RCC 7860 (cell line): ENCODE measurements at regions not wholly inside any gene's neighbourhood (a gene's known extent, or its start where the extent isn't known, plus 50 kb on each side); places are given as distances from the start of the nearest gene placed in this dataset.
A peak's percentile ranks its signal among the peaks of the same experiment; 100 is the strongest.
"Not testable (repeated sequence)": the region's sequence is repeated elsewhere in the genome, so short reads cannot be mapped to it uniquely, and the experiment has no call there.

Experiments
- DNase-seq: peaks from one replicate; pipeline ENCODE4 v3.0.0-alpha.2; 2015; ENCODE audit warnings: low spot score
- FAIRE-seq: peaks from 2 replicates; lab custom pipeline; 2012; peaks lifted over from hg19 to GRCh38; lab: Jason Lieb, UNC

DNA sequence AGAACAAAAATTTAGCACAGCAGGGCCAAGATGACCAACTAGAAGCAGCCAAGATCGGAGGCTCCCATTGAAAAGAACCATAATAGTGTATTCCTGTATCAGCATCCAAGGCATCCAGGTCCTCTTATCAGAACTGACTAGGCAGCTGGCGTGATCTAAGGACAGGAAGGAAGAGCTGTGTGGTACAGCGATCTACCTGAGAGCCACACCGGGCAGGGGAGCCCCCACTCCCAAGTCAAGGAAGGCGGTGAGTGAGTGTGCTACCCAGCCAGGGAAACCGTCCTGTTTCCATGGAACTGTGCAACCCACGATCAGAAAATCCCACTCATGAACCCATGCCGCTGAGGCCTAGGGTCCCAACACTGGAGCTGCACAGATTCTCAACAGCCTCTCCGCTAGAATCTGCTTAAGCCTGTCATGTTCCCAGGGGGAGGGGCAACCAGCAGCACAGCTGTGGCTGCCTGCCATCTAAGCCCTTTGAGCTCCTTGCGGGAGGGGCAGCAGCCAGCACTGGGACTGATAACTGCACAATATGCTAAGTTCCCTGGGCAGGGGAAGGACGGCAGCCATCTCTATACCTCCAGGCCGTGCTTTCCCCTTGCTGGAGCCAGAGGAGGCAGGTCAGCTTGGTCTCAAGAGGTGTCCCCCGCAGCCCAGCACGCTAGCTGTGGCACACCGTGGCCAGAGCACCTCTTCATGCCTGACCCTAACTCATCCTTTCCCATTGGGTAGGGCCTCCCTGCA, 213.0 kb upstream of the SMIM30 start:
- DNase-seq, result no peak
- FAIRE-seq, result no peak

DNA sequence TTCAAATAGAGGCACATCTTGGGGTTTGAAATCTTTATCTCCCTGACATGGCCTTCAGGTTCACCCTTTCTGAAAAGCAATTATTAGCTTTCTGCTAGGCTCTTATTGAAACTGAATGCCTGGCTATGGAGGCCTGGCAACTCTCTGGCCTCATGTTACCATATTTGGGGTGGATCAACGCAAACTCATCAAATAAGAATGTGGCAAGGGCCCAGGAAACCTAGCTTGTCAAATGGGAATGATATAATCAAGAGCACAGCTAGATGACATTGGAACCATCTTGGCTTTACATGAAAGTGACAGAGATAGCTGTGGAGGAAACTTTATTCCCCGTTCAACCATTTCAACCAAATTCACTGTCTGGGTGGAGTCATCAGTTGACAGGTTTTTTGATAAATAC, 202.8 kb upstream of the SMIM30 start:
- FAIRE-seq, result no peak
- DNase-seq, result no peak

DNA sequence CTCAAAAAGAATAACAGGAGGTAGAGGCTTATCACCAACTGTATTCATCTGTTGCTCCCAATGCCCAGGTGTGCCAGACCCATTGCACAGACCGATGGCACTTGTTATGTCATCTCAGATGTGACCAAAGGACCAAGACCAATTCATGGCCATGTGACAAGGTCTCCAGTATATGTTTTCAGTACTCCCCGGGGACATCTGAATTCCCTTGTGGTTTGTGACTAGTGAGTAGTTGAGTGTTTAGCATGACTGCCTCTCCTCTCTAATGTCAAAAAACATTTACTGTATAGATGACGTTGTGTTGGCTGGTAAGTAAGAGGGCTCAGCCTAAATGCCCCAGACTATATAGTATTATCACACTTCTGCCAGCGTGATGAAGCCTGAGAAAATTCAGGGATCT, 202.1 kb upstream of the SMIM30 start:
- FAIRE-seq (no peak), DNase-seq (no peak)

DNA sequence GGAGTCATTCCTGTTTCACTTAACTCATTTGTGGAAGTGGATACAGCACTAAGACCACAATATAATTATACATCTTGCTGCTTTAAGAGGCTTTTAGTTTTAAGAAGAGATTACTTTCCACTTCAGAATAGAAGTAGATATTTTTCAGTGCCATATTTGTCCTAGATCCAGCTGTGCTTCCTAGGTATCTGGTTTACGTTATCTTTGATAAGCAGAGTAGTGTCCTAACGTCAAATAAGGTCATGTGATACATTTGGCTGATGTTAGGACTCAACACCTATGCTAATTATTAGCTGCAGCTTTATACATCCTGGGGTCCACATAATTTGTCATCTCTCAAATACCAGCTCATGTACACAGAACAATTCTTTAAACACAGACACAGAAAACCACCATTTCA, 196.2 kb upstream of the SMIM30 start:
- DNase-seq (no peak), FAIRE-seq (no peak)

DNA sequence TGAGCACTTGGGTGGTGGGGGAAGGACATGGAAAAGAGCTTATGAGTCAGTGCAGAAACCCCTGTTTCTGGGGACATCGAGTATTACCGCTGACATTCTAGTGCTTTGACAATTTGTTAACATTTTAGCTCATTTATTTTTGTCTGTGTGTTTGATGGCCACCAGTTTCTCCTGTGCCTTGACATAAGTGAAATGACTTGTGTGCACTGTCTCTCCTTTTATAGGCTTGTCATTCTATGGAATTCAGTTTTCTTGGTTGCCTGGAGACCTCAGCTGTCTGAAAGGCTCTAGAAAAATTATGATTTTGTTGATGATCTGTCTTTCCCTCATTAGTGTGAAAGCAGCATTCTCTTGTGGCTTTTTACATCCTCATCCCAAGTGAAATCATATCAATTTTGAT, 190.0 kb upstream of the SMIM30 start:
- DNase-seq (no peak), FAIRE-seq (no peak)

DNA sequence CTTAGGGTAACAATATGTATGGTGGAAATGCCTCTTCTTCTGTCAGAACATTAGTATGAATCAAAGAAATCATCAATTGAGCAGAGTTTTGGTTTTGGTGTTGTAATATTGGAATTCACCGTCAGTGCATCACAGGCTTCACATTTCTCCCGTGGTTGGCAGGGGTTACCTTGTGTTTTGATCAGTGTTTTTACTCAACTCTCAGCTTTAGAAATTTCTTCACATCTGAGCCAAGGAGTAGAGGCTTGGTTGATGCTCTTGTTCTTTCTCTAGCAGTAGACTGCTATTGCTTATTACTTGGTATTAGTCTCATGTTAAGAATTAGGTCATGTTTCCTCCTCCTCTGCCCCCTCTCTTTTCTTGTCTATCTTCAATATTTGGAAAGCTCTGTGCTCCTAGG, 188.8 kb upstream of the SMIM30 start:
- DNase-seq, result no peak
- FAIRE-seq, result no peak

DNA sequence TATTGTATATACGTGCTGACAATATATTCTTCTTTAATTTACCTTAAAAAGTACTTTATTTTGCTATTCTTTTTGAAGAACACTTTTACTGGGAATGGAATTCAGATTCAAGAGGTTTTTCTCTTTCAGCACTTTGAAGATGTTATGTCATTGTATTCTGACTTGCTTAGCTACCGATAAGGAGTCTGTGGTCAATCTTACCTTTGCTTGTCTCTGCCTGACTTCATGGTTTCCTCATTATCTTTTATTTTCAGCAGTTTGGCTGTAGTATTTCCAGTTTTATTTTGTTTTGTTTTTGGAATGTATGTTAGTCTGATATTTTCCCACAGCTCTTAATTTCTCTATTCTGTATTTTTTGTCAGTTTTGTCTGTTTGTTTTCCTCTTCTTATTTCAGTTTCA, 187.9 kb upstream of the SMIM30 start:
- DNase-seq (no peak), FAIRE-seq (no peak)

DNA sequence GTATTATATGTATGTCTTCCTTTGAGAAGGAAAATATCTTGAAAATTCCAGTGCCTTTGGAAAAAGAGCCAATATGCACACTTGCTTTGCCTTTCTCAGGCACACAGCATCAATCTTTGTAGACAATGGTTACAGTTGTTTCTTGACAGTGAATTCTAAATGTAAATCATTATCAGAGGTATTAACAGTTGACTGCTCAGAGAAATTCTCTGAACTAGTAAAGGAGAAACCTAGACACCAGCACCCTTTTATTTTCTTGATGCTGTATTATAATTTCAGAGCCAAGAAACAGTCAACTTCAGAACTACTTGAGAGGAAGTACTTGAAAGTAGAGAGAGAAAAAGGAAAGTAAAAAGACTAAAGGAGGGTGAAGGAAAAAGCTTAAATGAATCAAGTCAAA, 185.8 kb upstream of the SMIM30 start:
- DNase-seq (no peak), FAIRE-seq (no peak)

DNA sequence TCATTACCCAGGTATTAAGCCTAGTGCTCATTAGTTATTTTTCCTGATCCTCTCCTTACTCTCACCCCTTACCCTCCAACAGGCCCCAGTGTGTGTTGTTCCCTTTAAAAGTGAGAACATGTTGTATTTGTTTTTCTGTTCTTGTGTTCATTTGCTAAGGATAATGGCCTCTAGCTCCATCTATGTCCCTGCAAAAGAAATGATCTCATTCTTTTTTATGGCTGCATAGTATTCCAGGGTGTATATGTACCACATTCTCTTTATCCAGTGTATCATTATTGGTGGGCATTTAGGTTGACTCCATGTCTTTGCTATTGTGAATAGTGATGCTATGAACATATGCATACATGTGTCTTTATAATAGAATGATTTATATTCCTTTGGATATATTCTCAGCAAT, 185.0 kb upstream of the SMIM30 start:
- DNase-seq, result not testable (repeated sequence)

DNA sequence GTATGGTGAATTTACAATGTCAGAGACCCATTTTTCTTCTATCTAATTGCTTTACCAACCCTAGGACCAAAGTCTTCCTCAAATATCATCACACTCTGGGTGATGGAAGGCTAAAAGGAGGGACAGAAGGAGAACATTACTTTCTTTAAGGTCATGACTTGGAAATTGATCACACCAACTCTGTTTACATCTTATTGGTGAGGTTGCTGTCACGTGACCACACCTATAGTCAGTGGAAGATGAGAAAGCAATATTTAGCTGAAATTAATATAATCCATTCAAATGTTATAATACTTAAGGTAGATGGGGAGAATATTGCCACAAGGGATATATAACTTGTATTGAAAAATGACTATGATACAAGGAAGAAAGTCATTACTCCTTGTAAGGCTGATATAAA, 183.6 kb upstream of the SMIM30 start:
- no peak for FAIRE-seq
- DNase-seq, result no peak

More for the DNA sequence above, 185.0 kb upstream of the SMIM30 start:
- FAIRE-seq, result not testable (repeated sequence)

DNA sequence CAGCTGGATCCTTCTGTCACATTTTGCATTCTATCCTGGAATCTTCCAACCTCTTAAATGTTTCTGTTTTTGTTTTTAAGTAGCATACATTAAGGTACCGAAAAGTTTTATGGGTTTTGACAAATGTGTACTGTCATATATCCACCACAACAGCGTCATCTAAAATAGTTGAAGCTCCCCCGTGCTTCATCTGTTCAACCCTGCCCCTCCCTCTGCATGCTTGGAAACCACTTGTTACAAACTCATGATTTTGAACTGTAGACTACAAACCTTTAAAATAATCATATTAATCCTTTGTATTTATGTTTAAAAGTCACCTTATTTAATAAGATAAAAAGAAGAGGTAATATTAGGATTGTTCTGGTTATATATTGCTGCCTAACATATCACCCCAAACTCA, 182.8 kb upstream of the SMIM30 start:
- FAIRE-seq, result no peak

DNA sequence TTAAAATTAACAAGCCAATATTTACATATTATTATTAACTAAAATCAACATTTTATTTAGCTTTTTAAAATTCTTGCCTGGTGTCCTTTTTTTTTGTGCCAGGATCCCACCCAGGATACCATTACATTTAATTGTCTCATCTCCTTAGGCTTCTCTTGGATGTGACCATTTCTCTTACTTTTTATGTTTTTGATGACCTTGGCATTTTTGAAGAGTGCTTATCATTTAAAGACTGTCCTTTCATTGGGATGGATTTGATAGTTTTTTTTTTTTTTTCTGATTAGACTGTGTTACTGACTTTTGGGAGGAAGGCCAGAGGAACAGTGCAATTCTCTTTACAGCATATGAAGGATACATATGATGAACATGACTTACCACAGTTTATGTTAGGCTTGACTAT, 181.4 kb upstream of the SMIM30 start:
- FAIRE-seq, result no peak

More for the DNA sequence above, 182.8 kb upstream of the SMIM30 start:
- DNase-seq, result no peak

DNA sequence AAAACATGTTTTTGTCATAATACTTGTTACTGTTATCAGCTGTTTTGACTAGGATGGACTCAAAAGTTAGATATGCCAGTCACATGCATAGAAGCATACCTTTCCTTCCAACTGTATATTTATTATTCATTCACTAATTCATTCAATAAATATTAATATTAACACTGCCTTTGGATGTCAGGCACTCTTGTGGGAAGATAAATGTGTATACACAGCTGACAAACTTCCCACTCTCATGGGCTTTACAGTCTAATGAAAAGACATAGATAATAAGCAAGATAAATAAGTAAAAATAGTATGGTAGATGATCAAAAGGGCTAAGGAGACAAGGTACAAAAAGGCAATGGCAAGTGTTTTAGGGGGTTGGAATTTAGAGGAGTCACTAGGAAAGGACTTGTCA, 180.1 kb upstream of the SMIM30 start:
- DNase-seq, result no peak
- FAIRE-seq, result no peak

More for the DNA sequence above, 181.4 kb upstream of the SMIM30 start:
- DNase-seq, result no peak

DNA sequence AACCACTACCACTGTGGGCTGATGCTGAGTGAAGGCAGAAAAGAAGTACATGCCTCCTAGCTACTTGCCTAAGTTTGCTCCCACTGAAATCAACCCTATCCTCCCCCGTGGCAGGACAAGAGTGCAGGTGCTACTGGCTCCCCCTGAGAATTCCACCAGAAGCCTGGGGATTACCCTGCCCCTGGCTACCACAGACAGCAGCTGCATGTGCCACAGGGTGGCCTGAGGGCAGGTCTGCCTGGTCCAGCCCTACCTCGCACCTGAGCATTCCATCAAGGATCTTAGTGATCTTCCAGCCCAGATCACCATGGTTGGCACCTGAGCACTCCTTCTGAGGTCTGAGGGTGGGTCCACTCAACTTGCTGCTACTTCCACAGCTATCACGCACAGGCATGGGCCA, 176.4 kb upstream of the SMIM30 start:
- DNase-seq, result no peak
- FAIRE-seq, result no peak

DNA sequence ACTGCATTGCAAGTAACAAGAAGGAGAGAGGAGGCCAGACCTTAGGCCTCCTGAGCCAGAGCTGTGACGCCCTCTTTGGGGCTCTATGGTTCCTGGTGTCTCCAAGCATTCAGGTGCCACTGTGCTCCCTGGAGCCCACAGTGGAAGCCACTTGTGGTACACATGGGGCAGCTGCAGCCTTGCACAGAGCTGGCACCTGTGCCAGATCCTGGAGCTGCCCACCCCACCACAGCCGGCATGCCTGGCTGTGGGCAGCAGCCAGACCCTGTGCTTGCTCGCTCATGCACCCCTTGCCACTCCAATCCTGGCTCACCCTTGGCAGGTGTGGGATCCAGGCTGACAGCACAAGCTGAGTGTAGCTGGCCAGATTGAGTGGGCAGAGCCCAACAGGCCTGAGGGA, 173.8 kb upstream of the SMIM30 start:
- FAIRE-seq, result no peak

DNA sequence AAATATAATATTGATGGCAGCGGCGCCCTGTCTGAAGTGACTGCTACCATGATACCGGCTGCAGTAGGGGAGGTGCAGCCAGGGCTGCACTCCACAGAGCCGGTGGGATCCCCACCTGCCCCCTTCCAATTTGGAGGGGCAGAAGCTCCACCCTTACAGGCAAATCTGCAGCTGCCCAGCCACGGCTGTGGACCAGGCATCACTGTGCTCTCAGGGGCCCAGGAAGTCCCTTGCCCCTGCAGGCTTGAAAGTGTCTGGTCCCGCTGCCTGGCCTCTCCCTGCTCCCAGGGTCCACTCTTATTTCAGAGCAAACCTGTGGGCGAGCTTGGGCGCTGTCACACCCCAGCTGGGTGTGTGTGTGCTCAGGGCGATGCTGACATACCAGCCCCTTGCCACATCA, 172.7 kb upstream of the SMIM30 start:
- DNase-seq, result no peak
- no peak for FAIRE-seq

More for the DNA sequence above, 173.8 kb upstream of the SMIM30 start:
- DNase-seq, result no peak

DNA sequence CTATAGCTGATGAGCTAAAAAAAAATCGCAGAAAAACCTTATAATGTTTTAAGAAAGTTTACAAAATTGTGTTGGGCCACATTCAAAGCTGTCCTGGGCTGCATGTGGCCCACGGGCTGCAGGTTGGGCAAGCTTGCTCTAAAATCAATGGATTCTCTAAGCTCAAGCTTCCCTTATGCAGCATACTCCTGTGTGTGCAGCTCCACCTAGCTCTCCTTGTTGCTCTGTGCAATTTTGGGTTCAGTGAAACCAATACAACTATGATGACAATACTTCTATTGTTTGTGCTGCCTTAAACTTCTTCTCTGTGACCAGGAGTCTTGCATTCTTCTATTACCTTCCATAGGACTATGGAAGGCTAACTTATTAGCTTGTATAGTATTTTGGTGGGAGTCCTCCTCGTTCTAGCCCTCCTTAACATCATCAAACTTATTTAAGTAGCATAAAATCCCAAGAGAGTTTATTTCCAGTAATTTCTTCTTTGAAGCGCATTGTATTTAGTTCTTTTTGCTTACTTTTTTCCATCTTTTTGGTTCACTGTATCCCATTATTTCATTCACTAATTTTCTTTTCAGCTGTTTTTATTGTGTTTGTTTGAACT, 170.9 kb upstream of the SMIM30 start:
- FAIRE-seq (no peak), DNase-seq (peak; percentile 33)

DNA sequence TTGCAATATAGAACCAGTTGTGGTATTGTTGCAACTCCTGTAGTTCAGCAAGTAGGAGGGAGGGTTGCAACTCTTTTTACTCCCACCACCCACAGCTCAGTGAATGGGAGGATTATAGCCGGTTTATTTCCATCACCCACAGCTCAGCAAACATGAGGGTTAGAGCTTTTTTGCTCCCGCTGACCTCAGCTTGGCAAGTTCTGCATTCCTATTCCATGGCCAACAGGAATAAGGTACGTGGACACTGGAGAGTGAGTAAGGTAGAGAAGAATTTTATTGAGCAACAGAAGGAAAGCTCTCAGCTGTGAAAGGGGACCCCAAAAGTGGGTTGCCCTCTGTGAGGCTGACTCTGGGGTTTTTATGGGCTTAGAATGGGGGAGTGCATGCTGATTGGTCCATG, 167.1 kb upstream of the SMIM30 start:
- no peak for DNase-seq
- no peak for FAIRE-seq

DNA sequence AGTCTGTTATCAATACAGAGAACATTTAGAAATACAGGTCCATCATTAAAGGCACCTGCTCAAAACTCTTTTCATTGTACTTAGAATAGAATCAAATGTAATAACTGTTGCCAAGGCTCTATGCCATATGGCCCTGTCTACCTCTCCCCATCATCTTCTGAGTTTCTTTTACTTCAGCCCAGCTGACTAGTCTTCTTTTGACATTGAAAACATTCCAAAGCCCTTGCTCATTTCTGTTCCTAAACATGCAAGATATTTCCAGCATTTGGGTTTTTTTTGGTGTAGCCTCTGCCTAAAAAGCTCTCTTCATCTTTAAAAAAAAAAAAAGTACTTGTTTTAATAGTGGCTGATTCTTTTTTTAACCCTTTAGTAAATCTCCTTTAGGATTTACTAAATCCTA, 165.5 kb upstream of the SMIM30 start:
- FAIRE-seq (no peak), DNase-seq (no peak)

DNA sequence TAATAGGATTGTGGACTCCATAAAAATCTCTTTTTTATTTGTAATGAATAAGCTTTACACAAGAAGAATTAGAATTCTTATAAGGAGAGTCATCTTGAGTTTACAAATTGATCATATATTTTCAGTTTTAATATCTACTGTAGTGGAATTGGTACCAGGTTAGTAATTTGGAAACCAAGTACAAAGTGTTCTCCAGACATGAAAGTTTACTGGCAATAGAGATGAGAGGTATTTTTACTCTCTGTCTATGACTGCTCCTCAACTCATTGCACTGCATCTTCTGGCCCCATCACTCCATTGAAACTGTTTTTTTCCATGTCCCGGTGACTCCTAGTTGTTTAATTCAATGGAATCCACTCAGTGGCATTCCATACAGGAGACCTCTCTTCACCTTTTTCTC, 164.5 kb upstream of the SMIM30 start:
- no peak for DNase-seq
- no peak for FAIRE-seq

DNA sequence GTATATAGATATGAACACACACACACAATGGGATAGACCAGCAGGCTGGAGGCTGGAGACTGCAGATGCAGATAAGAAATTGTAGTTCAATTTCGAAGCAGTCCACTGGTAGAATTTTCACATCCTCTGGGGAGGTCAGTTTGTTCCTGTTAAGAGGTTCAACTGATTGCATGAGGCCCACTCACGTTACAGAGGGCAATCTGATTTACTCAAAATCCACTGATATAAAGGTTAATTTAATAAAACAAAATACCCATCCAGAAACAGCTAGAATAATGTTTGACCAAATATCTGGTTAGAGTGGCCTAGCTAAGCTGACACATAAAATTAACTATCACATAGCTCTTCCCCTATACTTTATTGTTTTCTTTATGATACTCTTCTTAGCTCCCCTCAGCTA, 162.9 kb upstream of the SMIM30 start:
- no peak for DNase-seq
- FAIRE-seq, result no peak

DNA sequence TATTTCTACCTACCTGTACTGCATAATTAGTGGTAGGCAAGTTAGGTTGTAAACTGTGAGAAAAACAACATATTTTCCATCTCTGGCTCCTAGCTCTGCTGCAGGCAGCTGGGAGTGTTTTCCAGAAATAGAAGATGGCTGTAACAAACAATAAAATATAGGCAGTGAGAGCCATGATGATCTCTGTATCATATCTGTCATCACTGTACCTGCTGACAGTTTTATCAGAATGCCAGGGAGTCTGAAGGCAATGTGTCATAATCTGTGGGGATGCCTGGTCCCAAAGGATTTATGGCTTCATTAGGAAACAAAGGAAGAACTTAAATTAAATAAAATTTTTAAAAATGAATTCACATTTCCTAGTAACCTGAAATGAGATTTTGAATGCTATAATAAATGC, 160.9 kb upstream of the SMIM30 start:
- DNase-seq (no peak), FAIRE-seq (no peak)

DNA sequence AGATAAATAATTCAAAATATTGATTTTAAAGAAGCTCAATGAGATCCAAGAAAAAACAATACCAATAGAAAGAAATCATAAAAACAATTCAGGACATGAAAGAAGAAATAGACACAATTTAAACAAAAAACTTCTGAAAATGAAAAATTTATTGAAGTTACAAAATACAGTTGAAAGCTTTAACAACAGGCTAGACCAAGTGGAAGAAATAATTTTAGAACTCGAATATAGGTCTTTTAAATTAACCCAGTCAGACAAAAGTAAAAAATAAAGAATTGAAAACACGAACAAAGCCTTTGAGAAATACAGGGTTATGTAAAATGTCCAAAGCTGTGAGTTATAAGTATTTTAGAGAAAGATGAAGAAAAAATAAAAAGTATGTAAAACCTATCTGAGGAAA, 152.4 kb upstream of the SMIM30 start:
- DNase-seq, result no peak
- FAIRE-seq, result no peak
